IMR-90 (cell line): ENCODE measurements at regions not wholly inside any gene's neighbourhood (a gene's known extent, or its start where the extent isn't known, plus 50 kb on each side); places are given as distances from the start of the nearest gene placed in this dataset.

Experiments used
- ATAC-seq: fragments of 200-7000 bp; cut with Tn5 transposase; 2 replicates; pipeline ENCODE4 v1.9.1; 2020; ENCODE audit warnings: low read depth, mild to moderate bottlenecking, moderate library complexity
- BruUV-seq: library from RNA; stranded (reverse); fragments of 400-500 nt; replicated peaks from 2 replicates; lab custom pipeline; 2021; lab: Mats Ljungman, UMichigan
- CTCF ChIA-PET: fragments of 300-600 bp; formaldehyde crosslinking; extraction: SDS; loops from one replicate; lab custom pipeline; 2021; ENCODE audit warnings: antibody characterized with exemption; lab: Yijun Ruan, JAX
- POLR2A ChIA-PET: fragments of 300-600 bp; sonication (Branson Sonifier 250); formaldehyde crosslinking; loops from one replicate; lab custom pipeline; 2022; ENCODE audit warnings: antibody characterized with exemption; ENCODE audit not compliant: unreplicated experiment; lab: Charles Lee
- DNase-seq: peaks from one replicate; pipeline ENCODE4 v3.0.0; 2013
- H2AFZ ChIP-seq: replicated peaks from 2 replicates; pipeline ENCODE3; 2013; ENCODE audit warnings: low read length, mild to moderate bottlenecking; ENCODE audit not compliant: poor library complexity
- H2AK5ac ChIP-seq: 2 replicates; pipeline ENCODE4 v1.6.1; 2013; ENCODE audit warnings: low read depth, low read length, inconsistent platforms
- H2AK9ac ChIP-seq: replicated peaks from 2 replicates; pipeline ENCODE3; 2013; ENCODE audit warnings: mild to moderate bottlenecking, low read depth, low read length, moderate library complexity; ENCODE audit not compliant: poor library complexity
- H2BK120ac ChIP-seq: 2 replicates; pipeline ENCODE4 v1.6.1; 2013; ENCODE audit warnings: low read depth, low read length, inconsistent platforms
- H2BK15ac ChIP-seq: 3 replicates; pipeline ENCODE4 v1.6.1; 2013; ENCODE audit warnings: low read depth, low read length, inconsistent platforms
- H2BK20ac ChIP-seq: 2 replicates; pipeline ENCODE4 v1.6.1; 2013; ENCODE audit warnings: low read depth, mild to moderate bottlenecking, inconsistent platforms, low read length, moderate library complexity
- H2BK5ac ChIP-seq: 2 replicates; pipeline ENCODE4 v1.6.1; 2013; ENCODE audit warnings: mild to moderate bottlenecking, low read depth, low read length, inconsistent platforms; ENCODE audit not compliant: poor library complexity, severe bottlenecking
- H3K14ac ChIP-seq: replicated peaks from 2 replicates; pipeline ENCODE4 v1.6.1; 2013; ENCODE audit warnings: low read depth, low read length, inconsistent platforms
- H3K18ac ChIP-seq: 2 replicates; pipeline ENCODE4 v1.6.1; 2013; ENCODE audit warnings: low read depth, low read length, control low read depth
- H3K23ac ChIP-seq: 2 replicates; pipeline ENCODE4 v1.6.1; 2013; ENCODE audit warnings: low read depth, low read length, inconsistent platforms
- H3K27ac ChIP-seq: 2 replicates; pipeline ENCODE4 v1.5.1; 2013; ENCODE audit warnings: mild to moderate bottlenecking, control low read depth, low read length; ENCODE audit not compliant: insufficient read depth
- H3K27me3 ChIP-seq: 2 replicates; pipeline ENCODE4 v1.6.1; 2013; ENCODE audit warnings: low read length; ENCODE audit not compliant: control insufficient read depth, insufficient read depth
- H3K36me3 ChIP-seq: 2 replicates; pipeline ENCODE4 v1.6.1; 2013; ENCODE audit warnings: low read length, mixed read lengths; ENCODE audit not compliant: control insufficient read depth, insufficient read depth
- H3K4ac ChIP-seq: 2 replicates; pipeline ENCODE4 v1.6.1; 2013; ENCODE audit warnings: low read depth, low read length, inconsistent platforms
- H3K4me1 ChIP-seq: 2 replicates; pipeline ENCODE4 v1.6.1; 2013; ENCODE audit warnings: low read length, mixed read lengths; ENCODE audit not compliant: control insufficient read depth, insufficient read depth
- H3K4me2 ChIP-seq: 2 replicates; pipeline ENCODE4 v1.6.1; 2013; ENCODE audit warnings: low read depth, mild to moderate bottlenecking, control low read depth, low read length, moderate library complexity
- H3K4me3 ChIP-seq: 2 replicates; pipeline ENCODE4 v1.5.1; 2013; ENCODE audit warnings: low read depth, mild to moderate bottlenecking, control low read depth, low read length, moderate library complexity; ENCODE audit not compliant: insufficient read depth
- H3K56ac ChIP-seq: 2 replicates; pipeline ENCODE4 v1.6.1; 2013; ENCODE audit warnings: low read length, inconsistent platforms; ENCODE audit not compliant: insufficient read depth; ENCODE audit errors: extremely low read depth
- H3K79me1 ChIP-seq, 2 experiments: 2 replicates each; pipeline ENCODE4 v1.6.1; 2013; ENCODE audit warnings: low read length in 2 of 2, inconsistent platforms in 1 of 2, low read depth in 1 of 2
- H3K9ac ChIP-seq: 2 replicates; pipeline ENCODE4 v1.6.1; 2013; ENCODE audit warnings: low read depth, low read length, control low read depth
- H3K9me1 ChIP-seq: 2 replicates; pipeline ENCODE4 v1.6.1; 2013; ENCODE audit warnings: low read length, inconsistent platforms; ENCODE audit not compliant: insufficient read depth
- H3K9me3 ChIP-seq: 2 replicates; pipeline ENCODE4 v1.6.1; 2013; ENCODE audit warnings: low read length; ENCODE audit not compliant: control insufficient read depth, insufficient read depth
- H4K20me1 ChIP-seq: 2 replicates; pipeline ENCODE4 v1.6.1; 2013; ENCODE audit warnings: low read length, inconsistent platforms; ENCODE audit not compliant: insufficient read depth
- H4K5ac ChIP-seq: 2 replicates; pipeline ENCODE4 v1.6.1; 2013; ENCODE audit warnings: mild to moderate bottlenecking, low read depth, low read length, control low read depth
- H4K8ac ChIP-seq, 2 experiments: 2 replicates each; pipeline ENCODE4 v1.6.1; 2013; ENCODE audit warnings: low read depth in 2 of 2, low read length in 2 of 2, control low read depth in 1 of 2, inconsistent platforms in 1 of 2
- H4K91ac ChIP-seq: 2 replicates; pipeline ENCODE4 v1.6.1; 2013; ENCODE audit warnings: low read depth, low read length, inconsistent platforms; ENCODE audit not compliant: insufficient read depth
- CEBPB ChIP-seq: IDR thresholded peaks from 2 replicates; pipeline ENCODE4 v1.6.1; 2012; ENCODE audit warnings: low read depth, low read length, improper control_type of control experiment
- FOS ChIP-seq: fragments of 150-350 bp; IDR thresholded peaks from 2 replicates; pipeline ENCODE4 v1.6.1; 2016; ENCODE audit warnings: low read depth, low read length
- MAZ ChIP-seq: IDR thresholded peaks from 2 replicates; pipeline ENCODE4 v1.6.1; 2012; ENCODE audit warnings: low read depth, mild to moderate bottlenecking, low read length, improper control_type of control experiment, moderate library complexity, borderline replicate concordance
- MXI1 ChIP-seq: IDR thresholded peaks from 2 replicates; pipeline ENCODE4 v1.6.1; 2012; ENCODE audit warnings: low read depth, mild to moderate bottlenecking, low read length, moderate library complexity, borderline replicate concordance
- NFE2L2 ChIP-seq: fragments of 150-350 bp; IDR thresholded peaks from 2 replicates; pipeline ENCODE4 v1.6.1; 2016; ENCODE audit warnings: low read depth, mild to moderate bottlenecking, low read length
- RCOR1 ChIP-seq: IDR thresholded peaks from 2 replicates; pipeline ENCODE4 v1.6.1; 2012; ENCODE audit warnings: mild to moderate bottlenecking, low read length, improper control_type of control experiment; ENCODE audit not compliant: insufficient replicate concordance
- RFX5 ChIP-seq: IDR thresholded peaks from 2 replicates; pipeline ENCODE4 v1.8.0; 2012; ENCODE audit warnings: low read depth, mild to moderate bottlenecking, low read length, moderate library complexity
- WGBS, 2 experiments: methylation state at CpG; one replicate each; pipeline versions ENCODE4 v1.1.5 to v1.1.7; 2013; ENCODE audit warnings: missing lambda C conversion rate in 2 of 2; ENCODE audit not compliant: insufficient read length in 1 of 2; ENCODE audit errors: extremely low coverage in 2 of 2; 5-methylcytosine and 5-hydroxymethylcytosine counted together
- dilution Hi-C: fragments of 300-500 bp; cut with HindIII; formaldehyde crosslinking; loops from one replicate; pipeline ENCODE4 v1.14.3; 2018; ENCODE audit warnings: low sequenced_read_pairs; ENCODE audit not compliant: unreplicated experiment
- in situ Hi-C: fragments of 300-500 bp; cut with MboI; formaldehyde crosslinking; loops from 3 replicates; pipeline ENCODE4 v1.14.3; 2019; ENCODE audit warnings: low sequenced_read_pairs, inconsistent platforms, mixed read lengths
- intact Hi-C: fragments of 100-400 bp; cut with micrococcal nuclease; formaldehyde crosslinking; loops from 2 replicates; pipeline ENCODE4 v1.10.0; 2022
- TF ChIP-seq, protein P1 (sequence below): fragments of 150-350 bp; IDR thresholded peaks from 2 replicates; pipeline ENCODE4 v1.6.1; 2016; ENCODE audit warnings: low read depth, mild to moderate bottlenecking, low read length, moderate library complexity, borderline replicate concordance

DNA sequence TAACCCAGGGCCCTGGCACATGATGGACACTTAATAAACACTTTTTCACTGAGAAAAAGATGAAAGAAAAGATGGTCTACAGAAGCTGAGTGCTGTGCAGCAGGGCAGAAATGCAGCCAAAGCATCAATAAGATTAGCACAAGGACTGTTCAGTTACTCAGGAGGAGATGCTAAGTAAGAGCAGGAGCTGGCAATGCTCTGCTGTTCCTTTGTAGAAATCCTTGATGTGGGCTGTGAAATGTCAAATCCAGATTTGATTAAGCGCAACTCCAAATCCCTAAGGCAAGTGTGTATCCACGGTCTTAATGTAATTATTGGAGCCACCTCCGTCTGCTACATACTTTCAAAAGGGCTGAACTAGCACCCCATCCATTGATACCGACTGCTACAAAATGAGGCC, 151.8 kb upstream of the BTG1 start (continued):
- no peak for TF ChIP-seq MXI1

DNA sequence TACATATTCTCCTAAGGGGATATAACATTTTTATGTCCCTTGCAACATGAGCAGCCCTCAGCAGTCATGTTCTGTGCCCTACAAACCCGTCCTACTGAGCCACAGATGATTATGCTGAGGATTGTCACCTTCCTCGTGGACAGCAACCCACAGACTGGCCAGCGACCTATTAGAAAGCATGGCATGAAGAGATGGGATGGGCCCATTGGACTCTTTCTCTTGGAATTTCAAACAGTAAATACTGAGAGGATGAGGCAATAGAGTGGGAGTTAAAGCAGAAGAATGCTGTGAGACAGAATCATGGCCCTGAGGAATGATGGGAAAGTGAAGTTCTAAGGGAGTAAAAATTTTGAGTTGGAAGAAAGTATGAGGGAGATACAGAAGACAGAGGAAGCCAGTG, 149.9 kb upstream of the BTG1 start:
- no peak overlapping the region for H3K9ac ChIP-seq
- H2AK9ac ChIP-seq, result no peak overlapping the region
- H4K5ac ChIP-seq, result peak overlapping the region; percentile 60; the same call in 1 of the 2 replicates
- ChIA-PET POLR2A (no interaction called here), CTCF (no interaction called here)
- H3K14ac ChIP-seq, result peak overlapping the region; percentile 47
- H3K27me3 ChIP-seq, result no peaks in the 10 kb centered on the region
- H4K91ac ChIP-seq, result peak overlapping the region; percentile 41
- no peak overlapping the region for H3K4me3 ChIP-seq
- H2BK5ac ChIP-seq, result peak overlapping the region; percentile 86
- 0 out of 4 replicates have a peak, but pooled peaks cover 0 to 4% of the 10 kb centered on the region in 2 experiments for H3K79me1 ChIP-seq
- in situ Hi-C loops, result no loop called here
- H3K23ac ChIP-seq, result peak overlapping the region; percentile 19; the same call in 1 of the 2 replicates
- peak overlapping the region in 1 of 2 experiments; percentile 62; a peak in 2 of 4 replicates for H4K8ac ChIP-seq
- H2BK20ac ChIP-seq, result peak overlapping the region; percentile 88
- no peaks in the 10 kb centered on the region for H3K36me3 ChIP-seq
- peak overlapping the region; percentile 21; the same call in 1 of the 2 replicates for H3K27ac ChIP-seq
- no peaks in the 10 kb centered on the region for H4K20me1 ChIP-seq
- peak overlapping the region; percentile 63; the same call in 1 of the 2 replicates for H3K18ac ChIP-seq
- H2AK5ac ChIP-seq, result peak overlapping the region; percentile 13; the same call in 1 of the 2 replicates
- ATAC-seq (peak; percentile 55), DNase-seq (peak; percentile 79)
- TF ChIP-seq CEBPB (peak; percentile 94), MXI1 (0 out of 2 replicates have a peak, but pooled peaks have one; percentile 49), RFX5 (no peak), MAZ (no peak), RCOR1 (peak; percentile 13), FOS (no peak), NFE2L2 (no peak)
- TF ChIP-seq, protein P1, sequence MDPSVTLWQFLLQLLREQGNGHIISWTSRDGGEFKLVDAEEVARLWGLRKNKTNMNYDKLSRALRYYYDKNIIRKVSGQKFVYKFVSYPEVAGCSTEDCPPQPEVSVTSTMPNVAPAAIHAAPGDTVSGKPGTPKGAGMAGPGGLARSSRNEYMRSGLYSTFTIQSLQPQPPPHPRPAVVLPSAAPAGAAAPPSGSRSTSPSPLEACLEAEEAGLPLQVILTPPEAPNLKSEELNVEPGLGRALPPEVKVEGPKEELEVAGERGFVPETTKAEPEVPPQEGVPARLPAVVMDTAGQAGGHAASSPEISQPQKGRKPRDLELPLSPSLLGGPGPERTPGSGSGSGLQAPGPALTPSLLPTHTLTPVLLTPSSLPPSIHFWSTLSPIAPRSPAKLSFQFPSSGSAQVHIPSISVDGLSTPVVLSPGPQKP, result no peak
- H3K9me3 ChIP-seq, result no peaks in the 10 kb centered on the region
- 80% methylated on average over 1 of the region's 3 CpGs; no CpG with 5 or more reads in 1 of the 2 experiments for WGBS, 2 experiments
- H2BK15ac ChIP-seq, result peak overlapping the region; percentile 64; the same call in 2 of the 3 replicates
- H3K56ac ChIP-seq, result peak overlapping the region; percentile 34; the same call in 1 of the 2 replicates
- H3K4me2 ChIP-seq, result no peak overlapping the region
- peak overlapping the region; percentile 60 for H2BK120ac ChIP-seq
- dilution Hi-C loops, result no loop called here
- intact Hi-C loops, result loop anchor here (2.0 to 10.0 kb wide), 3 partner anchors 148 to 913 kb away; partner anchors contain the start of gene BTG1
- no TSS peak for BruUV-seq
- peaks cover 6% of the 10 kb centered on the region; the same call in 1 of the 2 replicates for H3K9me1 ChIP-seq
- peak overlapping the region; percentile 38 for H2AFZ ChIP-seq
- peak overlapping the region; percentile 71 for H3K4ac ChIP-seq
- peaks cover 18% of the 10 kb centered on the region for H3K4me1 ChIP-seq
